Activated naive CD4-positive, alpha-beta T cell treated with anti-CD3 and anti-CD28 coated beads, Interleukin-2, amount 10 ng/mL, durations not matched to agents 7 days and 5 days (primary cell): ENCODE measurements at regions not wholly inside any gene's neighbourhood (a gene's known extent, or its start where the extent isn't known, plus 50 kb on each side); places are given as distances from the start of the nearest gene placed in this dataset.
"Not testable (repeated sequence)": the region's sequence is repeated elsewhere in the genome, so short reads cannot be mapped to it uniquely, and the experiment has no call there.

Experiments
- CTCF ChIA-PET: fragments of 350-600 bp; sonication (Branson Sonifier 250); formaldehyde crosslinking; loops from one replicate; lab custom pipeline; 2021; ENCODE audit warnings: antibody characterized with exemption; lab: Charles Lee
- DNase-seq: peaks from one replicate; pipeline ENCODE4 v3.0.0-alpha.2; 2020
- H3K27ac Mint-ChIP-seq: one replicate; pipeline ENCODE4 v1.8.0; 2021; ENCODE audit warnings: mild to moderate bottlenecking, moderate library complexity, mixed read lengths
- H3K27me3 Mint-ChIP-seq: one replicate; pipeline ENCODE4 v1.8.0; 2021; ENCODE audit warnings: mild to moderate bottlenecking, mixed read lengths
- H3K36me3 Mint-ChIP-seq: one replicate; pipeline ENCODE4 v1.8.0; 2021; ENCODE audit warnings: mixed read lengths
- H3K4me1 Mint-ChIP-seq: one replicate; pipeline ENCODE4 v1.8.0; 2021; ENCODE audit warnings: mixed read lengths
- H3K4me3 Mint-ChIP-seq: one replicate; pipeline ENCODE4 v1.8.0; 2021; ENCODE audit warnings: mild to moderate bottlenecking, moderate library complexity, mixed read lengths
- H3K9me3 Mint-ChIP-seq: one replicate; pipeline ENCODE4 v1.8.0; 2021; ENCODE audit warnings: mixed read lengths

DNA sequence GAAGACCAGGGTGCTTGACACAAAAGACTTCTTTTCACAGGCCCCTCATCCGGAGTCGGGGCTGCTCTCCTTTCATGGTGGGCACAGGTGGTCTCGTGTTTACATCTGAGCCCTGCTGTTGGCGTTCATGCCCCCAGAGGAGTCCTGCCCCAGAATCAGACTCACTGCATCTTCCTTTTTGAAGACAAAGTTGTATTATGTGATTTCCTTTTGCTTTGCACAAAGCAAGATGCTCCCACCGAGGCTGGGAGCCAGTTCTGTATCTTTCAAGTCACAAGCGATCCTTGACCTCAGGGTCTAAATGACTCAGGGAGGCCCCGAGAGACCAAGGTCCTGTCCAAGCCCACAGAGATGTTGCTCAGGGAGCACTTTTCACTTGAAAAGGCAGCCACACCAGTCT is 330.5 kb downstream of the THBS2 start:
- Mint-ChIP-seq H3K27me3 (no peaks in the 10 kb centered on the region), H3K36me3 (no peaks in the 10 kb centered on the region), H3K27ac (no peak overlapping the region), H3K4me1 (no peaks in the 10 kb centered on the region), H3K9me3 (peaks cover 5% of the 10 kb centered on the region), H3K4me3 (no peak overlapping the region)
- CTCF ChIA-PET = no interaction called here
- no peak for DNase-seq

DNA sequence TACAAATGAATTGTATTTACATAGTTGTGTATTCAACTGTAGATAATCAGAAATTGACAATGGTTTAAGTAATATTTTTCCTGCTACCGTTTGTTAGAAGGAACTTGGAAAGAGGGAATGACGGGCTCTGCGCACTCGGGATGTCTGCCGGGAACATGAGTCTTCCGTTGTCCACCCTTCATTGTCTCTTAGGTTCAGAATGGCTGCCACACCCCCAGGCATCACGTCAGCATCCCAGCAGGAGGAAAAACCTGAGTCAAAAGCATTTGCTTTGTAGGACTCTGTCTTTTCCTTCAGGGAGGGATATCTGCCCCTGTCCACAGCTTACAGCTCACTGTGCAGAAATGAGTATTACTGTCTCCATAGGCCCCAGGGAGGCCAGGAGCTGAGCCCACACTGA is 331.2 kb downstream of the THBS2 start:
- Mint-ChIP-seq H3K4me1 (no peaks in the 10 kb centered on the region), H3K9me3 (peaks cover 5% of the 10 kb centered on the region)
- CTCF ChIA-PET = no interaction called here

DNA sequence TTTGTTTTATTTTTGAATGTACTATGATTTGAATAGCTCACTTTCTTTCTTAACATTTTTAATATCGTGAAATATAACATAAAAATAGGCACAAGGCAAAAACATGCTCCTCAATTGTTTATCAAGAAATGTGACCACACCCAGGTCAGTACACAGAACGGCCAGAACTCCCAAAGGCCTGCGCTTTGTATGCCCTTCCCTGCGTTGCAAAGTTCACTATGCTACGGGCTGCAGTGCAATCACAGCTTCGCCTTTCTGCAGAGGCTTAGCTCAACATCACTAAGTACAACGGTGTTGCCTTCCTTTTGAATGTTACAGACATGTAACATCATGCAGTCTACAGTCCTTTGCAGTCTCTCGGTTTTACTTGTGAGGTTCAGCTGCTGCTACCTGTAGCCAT is 333.4 kb downstream of the THBS2 start:
- H3K4me1 Mint-ChIP-seq = no peaks in the 10 kb centered on the region
- H3K27me3 Mint-ChIP-seq = no peaks in the 10 kb centered on the region
- H3K9me3 Mint-ChIP-seq = no peaks in the 10 kb centered on the region
- CTCF ChIA-PET = no interaction called here
- no peak overlapping the region for H3K4me3 Mint-ChIP-seq
- no peak for DNase-seq
- H3K36me3 Mint-ChIP-seq = no peaks in the 10 kb centered on the region
- H3K27ac Mint-ChIP-seq = no peak overlapping the region

More for the DNA sequence above, 331.2 kb downstream of the THBS2 start:
- H3K27me3 Mint-ChIP-seq = no peaks in the 10 kb centered on the region
- no peak overlapping the region for H3K4me3 Mint-ChIP-seq
- no peak for DNase-seq
- no peaks in the 10 kb centered on the region for H3K36me3 Mint-ChIP-seq
- no peak overlapping the region for H3K27ac Mint-ChIP-seq

DNA sequence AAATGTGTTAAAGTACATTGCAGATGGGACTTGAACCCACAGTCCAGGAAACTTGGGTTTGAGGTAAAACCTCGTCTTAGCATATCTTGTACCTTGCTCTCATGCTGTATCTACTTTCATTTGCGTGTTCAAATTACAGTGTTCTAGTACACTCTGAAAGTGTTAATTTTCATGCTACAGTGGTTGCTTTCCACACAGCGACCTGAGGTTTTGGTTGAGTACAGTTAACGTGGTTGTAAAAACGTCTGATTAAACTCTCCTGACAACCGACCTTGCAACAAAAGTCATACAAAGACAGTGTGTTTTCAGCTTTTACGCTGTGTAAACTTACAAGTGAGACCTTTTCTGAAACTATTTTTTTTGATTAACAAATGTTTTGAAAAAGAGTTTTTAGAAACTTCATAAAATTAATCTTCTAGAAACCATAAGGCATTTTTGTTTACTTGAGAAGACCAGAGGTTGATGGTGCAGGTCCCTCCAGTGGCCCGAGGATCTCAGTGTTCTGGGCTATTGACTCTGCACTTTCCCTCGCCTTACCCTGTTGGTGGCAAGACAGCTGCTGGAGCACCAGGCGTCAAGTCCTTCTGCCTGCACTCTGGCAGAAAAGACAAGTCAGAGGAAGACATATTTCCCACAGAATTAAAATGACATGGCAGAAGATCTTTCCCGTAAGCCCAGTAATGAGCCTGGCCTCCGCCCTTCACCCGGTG is 334.0 kb downstream of the THBS2 start:
- Mint-ChIP-seq H3K9me3 (no peaks in the 10 kb centered on the region), H3K4me3 (no peak overlapping the region), H3K27ac (no peak overlapping the region), H3K27me3 (no peaks in the 10 kb centered on the region), H3K36me3 (no peaks in the 10 kb centered on the region), H3K4me1 (no peaks in the 10 kb centered on the region)
- DNase-seq = no peak
- CTCF ChIA-PET = no interaction called here

DNA sequence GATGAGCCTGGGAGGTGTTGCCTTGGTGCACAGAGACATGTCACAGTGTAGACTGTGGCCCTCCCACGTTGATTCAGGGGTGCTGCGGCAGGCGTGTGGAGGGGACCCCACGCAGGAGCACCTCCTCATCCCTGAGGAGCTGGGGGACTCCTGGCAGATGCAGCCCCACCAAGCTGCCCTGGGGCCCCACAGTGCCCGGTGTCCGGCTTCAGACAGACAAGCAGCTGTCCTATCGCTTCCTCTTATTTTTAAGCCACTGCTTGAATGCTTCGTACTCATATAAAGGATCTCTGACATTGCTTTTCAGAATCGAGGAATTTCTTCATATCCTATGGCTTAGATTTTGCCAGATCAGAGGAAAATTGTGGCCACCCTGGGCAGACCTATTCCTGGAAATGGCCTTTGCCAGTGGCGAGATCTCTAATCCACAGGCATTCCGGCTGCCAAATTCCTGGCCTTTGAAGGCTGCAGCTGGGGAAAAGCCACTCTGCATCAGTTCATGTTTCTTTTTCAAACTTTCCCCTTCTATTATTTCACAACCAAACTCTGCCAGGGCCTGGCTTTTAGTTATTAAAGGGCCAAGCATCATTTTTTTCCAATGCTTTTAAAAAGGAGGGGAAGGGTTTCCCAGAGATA is 337.0 kb downstream of the THBS2 start:
- Mint-ChIP-seq H3K4me3 (no peak overlapping the region), H3K9me3 (peaks cover under 1% of the 10 kb centered on the region), H3K27ac (no peak overlapping the region), H3K36me3 (no peaks in the 10 kb centered on the region), H3K4me1 (no peaks in the 10 kb centered on the region), H3K27me3 (no peaks in the 10 kb centered on the region)
- DNase-seq = no peak
- CTCF ChIA-PET = no interaction called here

DNA sequence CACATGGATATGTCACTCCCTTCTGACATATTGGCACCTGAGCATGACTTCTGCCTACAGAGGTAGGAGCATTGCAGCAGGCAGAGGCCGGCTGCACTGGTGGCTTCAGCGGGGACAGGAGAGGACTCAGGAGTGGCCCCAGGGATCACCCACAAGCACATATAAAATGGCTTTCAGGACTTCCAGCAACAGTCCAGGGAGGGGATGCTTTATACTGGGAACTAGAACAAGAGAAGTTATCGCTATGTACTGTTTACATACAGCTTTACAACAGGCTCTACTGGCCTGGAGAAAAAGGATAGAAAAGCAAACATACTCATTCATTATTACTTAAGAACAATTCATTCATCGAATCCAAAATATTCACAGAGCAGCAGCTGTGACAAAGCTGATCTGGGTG is 337.8 kb downstream of the THBS2 start:
- H3K4me1 Mint-ChIP-seq = no peaks in the 10 kb centered on the region
- H3K27me3 Mint-ChIP-seq = no peaks in the 10 kb centered on the region
- H3K27ac Mint-ChIP-seq = no peak overlapping the region
- peaks cover 2% of the 10 kb centered on the region for H3K9me3 Mint-ChIP-seq
- no peak overlapping the region for H3K4me3 Mint-ChIP-seq
- H3K36me3 Mint-ChIP-seq = no peaks in the 10 kb centered on the region
- CTCF ChIA-PET = no interaction called here
- no peak for DNase-seq

DNA sequence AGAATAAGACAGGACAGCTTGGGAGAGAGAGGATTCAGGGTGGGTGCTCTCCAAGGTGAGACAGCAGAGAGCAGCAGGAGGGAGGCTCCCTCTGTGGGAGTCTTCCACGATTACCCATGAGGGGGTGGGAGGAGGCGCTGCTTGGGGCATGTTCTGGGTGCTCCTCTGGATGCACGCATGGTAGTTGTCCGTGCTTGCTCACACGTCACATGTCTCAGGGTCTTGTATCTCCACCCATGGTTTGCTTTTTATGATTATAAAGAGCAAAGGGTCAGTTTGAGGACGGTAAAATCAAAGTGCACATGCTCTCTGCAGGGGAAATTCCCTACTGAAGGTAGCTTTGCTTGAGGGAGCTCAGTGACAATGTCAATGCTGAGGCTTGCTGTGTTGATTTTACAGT is 338.4 kb downstream of the THBS2 start:
- Mint-ChIP-seq H3K9me3 (peaks cover 2% of the 10 kb centered on the region), H3K27me3 (no peaks in the 10 kb centered on the region)
- CTCF ChIA-PET = no interaction called here

DNA sequence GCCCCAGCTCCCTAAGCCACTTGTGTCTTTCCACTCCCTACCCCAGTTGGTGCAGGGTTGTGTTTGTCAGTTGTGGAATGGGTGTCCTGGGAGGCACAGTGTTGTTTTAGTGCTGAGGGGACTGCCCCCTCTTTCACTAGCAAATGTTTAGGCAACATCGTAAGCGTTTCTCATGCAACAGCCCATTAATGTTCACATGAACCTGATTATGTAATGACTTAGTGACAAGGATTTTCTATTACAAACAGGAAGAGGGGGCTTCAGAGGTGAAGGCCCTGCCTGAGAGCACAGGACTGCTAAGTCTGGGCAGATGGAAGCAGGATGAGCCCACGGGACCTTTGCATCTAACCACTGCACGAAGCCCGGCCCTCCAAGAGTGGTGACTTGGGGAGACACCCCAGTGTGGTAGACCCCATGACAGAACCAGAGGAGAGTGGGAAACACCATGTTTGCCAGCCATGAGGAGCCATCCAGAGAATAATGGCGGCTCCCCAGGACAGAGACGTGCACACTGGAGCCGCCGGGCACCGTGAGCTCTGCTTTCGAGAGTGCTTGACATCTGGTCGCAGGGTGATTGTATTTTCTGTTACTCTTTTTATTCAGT is 339.7 kb downstream of the THBS2 start:
- no peaks in the 10 kb centered on the region for H3K27me3 Mint-ChIP-seq
- no peak overlapping the region for H3K4me3 Mint-ChIP-seq
- CTCF ChIA-PET = no interaction called here
- H3K4me1 Mint-ChIP-seq = no peaks in the 10 kb centered on the region
- H3K27ac Mint-ChIP-seq = no peak overlapping the region
- DNase-seq = no peak
- H3K36me3 Mint-ChIP-seq = no peaks in the 10 kb centered on the region
- peaks cover 5% of the 10 kb centered on the region for H3K9me3 Mint-ChIP-seq

More for the DNA sequence above, 338.4 kb downstream of the THBS2 start:
- no peaks in the 10 kb centered on the region for H3K4me1 Mint-ChIP-seq
- no peak for DNase-seq
- H3K36me3 Mint-ChIP-seq = no peaks in the 10 kb centered on the region
- H3K27ac Mint-ChIP-seq = no peak overlapping the region
- no peak overlapping the region for H3K4me3 Mint-ChIP-seq

DNA sequence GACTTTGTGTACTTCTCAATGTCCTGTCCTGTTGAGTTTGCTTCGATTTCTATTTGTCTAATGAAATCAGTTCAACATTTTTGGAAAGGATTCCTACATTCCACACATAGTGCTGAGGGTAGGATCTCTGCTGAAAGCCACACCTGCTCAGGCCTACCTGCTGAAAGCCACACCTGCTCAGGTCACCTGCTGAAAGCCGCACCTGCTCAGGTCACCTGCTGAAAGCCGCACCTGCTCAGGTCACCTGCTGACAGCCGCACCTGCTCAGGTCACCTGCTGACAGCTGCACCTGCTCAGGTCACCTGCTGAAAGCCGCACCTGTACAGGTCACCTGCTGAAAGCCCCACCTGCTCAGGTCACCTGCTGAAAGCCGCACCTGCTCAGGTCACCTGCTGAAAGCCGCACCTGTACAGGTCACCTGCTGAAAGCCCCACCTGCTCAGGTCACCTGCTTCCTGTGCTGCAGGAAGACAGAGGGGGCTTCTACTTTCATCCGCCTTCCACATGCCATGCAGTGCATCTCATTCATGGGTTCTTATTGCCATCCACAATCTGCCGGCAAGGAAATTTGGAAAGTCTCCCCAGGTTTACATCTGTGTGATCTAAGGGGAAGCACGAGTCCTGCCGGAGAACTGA is 340.3 kb downstream of the THBS2 start:
- H3K27ac Mint-ChIP-seq, H3K27me3 Mint-ChIP-seq, H3K9me3 Mint-ChIP-seq, CTCF ChIA-PET, H3K4me1 Mint-ChIP-seq, H3K36me3 Mint-ChIP-seq, H3K4me3 Mint-ChIP-seq, DNase-seq: not testable (repeated sequence)

DNA sequence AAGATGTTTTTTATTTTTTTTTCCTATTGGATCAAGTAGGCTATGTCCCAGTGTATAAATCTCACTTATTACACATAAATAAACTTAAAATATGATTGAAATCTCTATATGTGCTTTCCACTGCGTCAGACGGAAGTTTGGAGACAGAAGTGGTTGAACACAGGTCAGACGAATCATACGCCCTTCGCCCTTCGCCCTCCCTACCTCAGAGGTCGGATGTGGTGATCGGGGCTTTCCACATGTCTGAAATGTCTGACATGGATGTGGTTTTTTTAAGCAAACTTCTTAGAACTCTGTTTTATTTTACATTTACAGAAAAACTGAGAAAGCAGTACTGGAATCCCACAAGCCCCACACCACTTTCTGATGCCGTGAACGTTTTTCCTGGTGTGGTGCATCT is 344.4 kb downstream of the THBS2 start:
- Mint-ChIP-seq H3K9me3 (peaks cover 5% of the 10 kb centered on the region), H3K27ac (no peak overlapping the region), H3K4me1 (peaks cover 3% of the 10 kb centered on the region), H3K27me3 (no peaks in the 10 kb centered on the region), H3K4me3 (no peak overlapping the region), H3K36me3 (no peaks in the 10 kb centered on the region)
- no peak for DNase-seq
- CTCF ChIA-PET = no interaction called here

DNA sequence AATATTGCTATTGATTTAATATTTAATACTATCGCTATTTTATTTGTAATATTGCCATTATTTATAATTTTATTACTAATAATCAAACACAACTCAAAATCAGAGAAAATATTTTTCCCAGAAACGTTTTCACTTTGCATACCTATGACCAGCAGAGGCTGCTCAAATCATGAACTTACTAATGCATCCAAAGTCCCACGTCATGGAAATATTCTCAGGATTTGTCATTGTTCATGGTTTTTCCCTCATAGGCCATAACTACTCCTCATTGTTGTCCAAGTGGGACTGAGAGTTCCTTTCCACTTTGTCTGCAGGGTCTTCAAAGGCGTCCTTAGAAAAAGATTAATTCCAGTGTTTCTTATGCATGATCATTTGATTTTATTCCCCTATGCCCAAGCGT is 344.8 kb downstream of the THBS2 start:
- CTCF ChIA-PET = no interaction called here
- peaks cover 3% of the 10 kb centered on the region for H3K4me1 Mint-ChIP-seq
- H3K4me3 Mint-ChIP-seq = no peak overlapping the region
- no peaks in the 10 kb centered on the region for H3K36me3 Mint-ChIP-seq
- no peak overlapping the region for H3K27ac Mint-ChIP-seq
- DNase-seq = no peak
- peaks cover 5% of the 10 kb centered on the region for H3K9me3 Mint-ChIP-seq
- no peaks in the 10 kb centered on the region for H3K27me3 Mint-ChIP-seq

DNA sequence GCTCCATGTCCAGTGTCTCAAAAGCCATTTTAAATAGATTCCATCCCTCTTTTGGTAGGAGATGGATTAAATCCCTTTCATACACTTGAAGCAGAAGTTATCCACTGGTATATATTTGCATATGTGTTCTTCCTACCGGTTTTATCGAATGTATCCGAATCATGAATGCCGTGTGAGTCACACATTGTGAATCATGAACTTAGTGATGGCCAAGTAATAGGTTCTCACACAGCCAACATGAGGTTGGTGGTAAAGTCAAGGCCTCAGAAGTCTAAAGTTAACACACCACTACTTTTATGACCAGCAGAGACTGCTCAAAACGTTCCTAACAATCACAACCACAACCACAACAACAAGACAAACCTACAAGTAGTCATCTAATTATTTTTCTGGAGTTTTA is 345.5 kb downstream of the THBS2 start:
- Mint-ChIP-seq H3K4me3 (no peak overlapping the region), H3K9me3 (peaks cover 5% of the 10 kb centered on the region), H3K36me3 (no peaks in the 10 kb centered on the region), H3K27ac (no peak overlapping the region), H3K27me3 (no peaks in the 10 kb centered on the region), H3K4me1 (peaks cover 3% of the 10 kb centered on the region)
- DNase-seq = no peak
- CTCF ChIA-PET = no interaction called here

DNA sequence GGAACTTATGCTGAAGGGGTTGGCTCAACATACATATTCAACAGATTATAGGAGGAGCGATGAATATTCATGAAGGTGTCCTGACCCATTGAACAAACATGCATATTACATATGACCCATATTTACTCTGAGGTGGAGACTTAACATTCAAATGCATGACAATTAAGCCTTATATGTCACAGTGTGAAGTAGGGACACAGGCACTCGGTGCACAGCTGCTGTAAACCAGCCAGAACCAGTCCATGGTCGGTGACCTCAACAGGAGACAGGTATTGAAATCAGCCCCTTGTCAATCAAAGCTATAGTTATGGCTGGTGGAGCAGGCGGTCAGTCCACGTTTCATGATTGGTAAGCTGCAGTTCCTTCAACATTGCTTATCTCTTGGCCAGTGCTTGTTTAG is 347.3 kb downstream of the THBS2 start:
- H3K4me1 Mint-ChIP-seq = peaks cover 3% of the 10 kb centered on the region
- CTCF ChIA-PET = no interaction called here
- no peak overlapping the region for H3K4me3 Mint-ChIP-seq
- no peak for DNase-seq
- no peak overlapping the region for H3K27ac Mint-ChIP-seq
- H3K9me3 Mint-ChIP-seq = peaks cover 3% of the 10 kb centered on the region
- H3K36me3 Mint-ChIP-seq = no peaks in the 10 kb centered on the region
- H3K27me3 Mint-ChIP-seq = no peaks in the 10 kb centered on the region

DNA sequence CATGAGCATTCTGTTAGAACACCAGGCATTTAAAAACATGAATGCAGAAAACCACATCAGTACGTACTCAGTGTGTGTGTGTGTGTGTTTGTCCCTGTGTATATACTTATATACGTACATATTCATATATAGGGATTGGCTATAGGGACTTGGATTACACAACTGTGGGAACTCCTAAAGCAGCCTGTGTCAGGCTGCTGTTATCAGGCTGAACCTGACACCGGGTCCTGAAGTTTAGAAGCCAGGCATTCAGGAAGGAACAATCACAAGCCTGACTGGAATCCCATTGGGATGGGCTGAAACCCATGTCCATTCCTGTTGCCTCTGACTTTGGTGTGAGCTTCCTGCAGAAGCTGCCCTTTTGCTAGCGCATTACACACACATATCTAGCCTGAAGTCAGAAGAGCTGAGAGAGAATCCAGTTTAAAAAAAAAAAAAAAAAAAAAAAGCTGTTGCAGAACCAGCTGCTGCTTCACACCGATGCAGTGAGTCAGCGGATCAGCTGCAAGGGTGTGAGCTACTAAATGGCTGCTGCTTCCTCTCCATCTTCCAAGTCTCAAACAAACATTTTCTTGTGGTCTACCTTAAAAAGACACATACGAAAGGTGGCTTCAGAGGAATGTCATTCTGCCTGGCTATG is 348.1 kb downstream of the THBS2 start:
- H3K27ac Mint-ChIP-seq = no peak overlapping the region
- peaks cover 3% of the 10 kb centered on the region for H3K9me3 Mint-ChIP-seq
- H3K36me3 Mint-ChIP-seq = no peaks in the 10 kb centered on the region
- H3K27me3 Mint-ChIP-seq = no peaks in the 10 kb centered on the region
- no peak for DNase-seq
- H3K4me3 Mint-ChIP-seq = no peak overlapping the region
- CTCF ChIA-PET = no interaction called here
- peaks cover 3% of the 10 kb centered on the region for H3K4me1 Mint-ChIP-seq
